HG02884 (cell line): ENCODE measurements at regions not wholly inside any gene's neighbourhood (a gene's known extent, or its start where the extent isn't known, plus 50 kb on each side); places are given as distances from the start of the nearest gene placed in this dataset.

Source experiments
- ATAC-seq: cut with Tn5 transposase; IDR thresholded peaks from one replicate; pipeline ENCODE4 v1.9.1; 2021; ENCODE audit warnings: mild to moderate bottlenecking, moderate library complexity; ENCODE audit not compliant: unreplicated experiment

DNA sequence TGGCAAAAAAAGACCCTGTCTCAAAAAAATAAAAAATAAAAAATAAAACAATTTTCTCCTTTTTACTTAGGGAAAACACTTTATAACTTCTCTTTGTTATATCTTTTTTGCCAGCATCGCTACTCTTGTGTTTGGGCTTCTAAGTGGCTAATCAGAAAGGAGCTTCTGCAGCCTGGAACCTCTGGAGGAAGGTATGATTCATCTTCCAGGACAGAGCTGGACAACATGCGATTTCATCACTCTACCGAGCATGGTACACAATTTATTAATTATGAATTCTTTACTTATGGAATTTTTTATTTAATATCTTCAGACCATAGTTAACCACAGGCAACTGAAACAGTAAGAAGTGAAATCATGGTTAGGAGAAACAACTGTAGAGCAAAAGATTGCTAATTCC, 1254.3 kb upstream of the AGA start:
- ATAC-seq = no peak

DNA sequence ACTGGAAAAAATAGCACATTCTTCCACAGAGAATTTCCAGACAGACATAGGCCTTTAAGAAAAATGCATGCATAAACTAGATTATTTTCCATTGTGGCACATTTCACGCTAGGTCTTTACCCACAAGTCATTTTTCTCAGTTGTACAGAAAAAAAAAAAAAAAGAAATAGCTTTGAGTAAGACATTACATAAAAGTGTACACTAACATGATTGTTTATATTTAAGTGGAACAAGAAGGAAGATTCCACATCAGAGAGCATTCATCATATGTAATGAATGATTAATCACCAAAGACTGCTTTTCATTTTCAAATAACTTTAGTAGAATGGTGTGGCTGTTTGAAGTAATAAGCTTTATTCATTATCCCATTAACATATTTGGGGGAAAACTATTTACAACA, 1270.2 kb upstream of the AGA start:
- no peak for ATAC-seq

DNA sequence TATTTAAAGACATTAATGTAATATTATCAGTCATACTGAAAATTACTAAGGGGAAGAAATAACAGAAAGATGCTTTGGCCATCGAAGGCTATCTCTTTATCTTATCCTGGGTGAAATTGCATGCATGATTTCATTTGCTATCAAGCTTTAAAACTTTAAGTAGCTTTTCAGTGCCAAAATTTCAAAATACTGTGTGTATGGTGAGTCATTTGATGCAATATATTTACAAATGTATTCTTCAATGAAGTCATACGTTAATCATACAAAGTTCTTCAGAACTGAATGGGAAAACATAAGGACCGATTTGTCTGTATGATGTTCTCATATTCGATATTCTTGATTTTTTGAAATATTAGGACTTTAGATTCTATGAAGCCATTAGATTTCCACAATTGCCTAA, 1295.8 kb upstream of the AGA start:
- no peak for ATAC-seq

- ATAC-seq = no peak
These were observed 1303.0 kb upstream of the AGA start for GRCh38 chr4:178745203-178745602.

GRCh38 chr4:178752954-178753525, 1310.8 kb upstream of the AGA start:
- no peak for ATAC-seq

GRCh38 chr4:178778496-178778895, 1336.3 kb upstream of the AGA start:
- no peak for ATAC-seq

GRCh38 chr4:178781779-178782178, 1339.5 kb upstream of the AGA start:
- ATAC-seq = no peak

- no peak for ATAC-seq
These were observed 1342.3 kb upstream of the AGA start for GRCh38 chr4:178784491-178784890.

DNA sequence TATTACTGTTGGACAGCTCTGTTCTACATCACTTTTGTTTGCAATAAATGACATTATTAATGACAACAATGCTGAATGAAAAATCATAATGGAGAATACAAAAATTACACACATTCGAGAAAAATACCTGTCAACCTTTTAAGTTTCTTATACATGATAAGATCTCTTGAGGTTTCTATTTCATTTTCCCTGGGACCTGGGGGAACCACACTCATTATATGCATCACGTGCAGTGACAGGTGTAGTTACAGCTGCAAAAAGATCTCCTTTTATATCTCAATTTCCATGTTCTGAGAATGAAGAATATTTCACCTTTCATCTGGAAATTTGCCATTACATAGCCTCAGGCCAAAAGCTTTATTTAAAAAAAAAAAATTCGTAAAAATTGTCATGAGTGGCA, 1347.0 kb upstream of the AGA start:
- ATAC-seq = no peak

GRCh38 chr4:178799204-178799603, 1357.0 kb upstream of the AGA start:
- no peak for ATAC-seq

DNA sequence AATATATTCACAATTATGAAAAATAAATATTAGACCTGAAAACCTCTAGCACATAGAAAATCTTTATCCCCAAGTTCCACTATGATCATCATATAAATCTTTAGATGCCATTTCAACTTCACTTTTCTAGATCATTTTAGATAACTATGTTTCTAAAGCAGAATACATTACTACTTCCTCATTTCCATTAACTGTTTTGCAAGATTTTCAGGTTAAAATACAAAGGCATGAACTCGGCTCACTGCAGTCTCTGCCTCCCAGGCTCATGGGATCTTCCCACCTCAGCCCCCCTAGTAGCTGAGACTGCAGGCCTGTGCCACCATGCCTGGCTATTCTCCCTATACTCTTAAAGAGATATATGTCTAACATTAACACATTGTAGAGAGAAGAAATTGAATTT, 1365.9 kb upstream of the AGA start:
- no peak for ATAC-seq

DNA sequence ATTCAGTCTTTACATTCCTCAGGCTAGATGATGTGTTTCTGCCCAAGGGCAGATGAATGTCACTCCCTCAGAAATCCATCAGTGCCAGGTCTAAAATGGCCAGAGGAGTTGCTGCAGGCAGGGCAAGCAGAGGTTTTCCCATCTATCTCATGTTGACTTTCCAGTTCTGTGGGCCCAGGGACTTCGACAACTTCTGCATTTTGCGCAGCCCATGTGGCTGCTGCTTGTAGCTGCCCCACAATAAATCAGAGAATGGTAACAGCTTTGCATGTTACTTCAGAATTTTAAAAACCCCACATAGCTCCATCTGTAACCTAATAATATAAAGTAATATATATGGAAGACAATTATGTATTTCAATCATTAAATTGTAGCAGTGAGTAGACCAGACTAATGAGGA, 1367.7 kb upstream of the AGA start:
- ATAC-seq = no peak

DNA sequence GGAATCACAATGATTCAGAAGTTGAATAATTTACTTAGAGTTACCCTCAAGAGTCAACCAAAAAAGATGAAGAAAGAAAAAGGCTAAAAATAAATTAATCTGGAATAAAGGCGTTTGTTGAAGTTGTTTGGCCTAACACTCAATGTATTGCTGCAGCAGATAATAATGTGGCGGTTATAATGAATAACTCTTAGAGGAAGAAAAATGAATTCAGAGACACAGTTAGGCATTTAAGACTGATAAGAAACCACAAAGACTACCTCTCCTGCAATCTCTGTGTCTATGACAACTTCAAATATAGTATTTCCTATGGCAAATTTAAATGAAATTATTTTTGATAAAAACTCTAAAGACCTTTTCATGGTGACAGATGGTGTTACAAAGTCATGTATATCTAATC, 1369.1 kb upstream of the AGA start:
- no peak for ATAC-seq

- no peak for ATAC-seq
These were observed 1370.6 kb upstream of the AGA start for GRCh38 chr4:178812866-178813265.

GRCh38 chr4:178814908-178815307, 1372.7 kb upstream of the AGA start:
- ATAC-seq = no peak

DNA sequence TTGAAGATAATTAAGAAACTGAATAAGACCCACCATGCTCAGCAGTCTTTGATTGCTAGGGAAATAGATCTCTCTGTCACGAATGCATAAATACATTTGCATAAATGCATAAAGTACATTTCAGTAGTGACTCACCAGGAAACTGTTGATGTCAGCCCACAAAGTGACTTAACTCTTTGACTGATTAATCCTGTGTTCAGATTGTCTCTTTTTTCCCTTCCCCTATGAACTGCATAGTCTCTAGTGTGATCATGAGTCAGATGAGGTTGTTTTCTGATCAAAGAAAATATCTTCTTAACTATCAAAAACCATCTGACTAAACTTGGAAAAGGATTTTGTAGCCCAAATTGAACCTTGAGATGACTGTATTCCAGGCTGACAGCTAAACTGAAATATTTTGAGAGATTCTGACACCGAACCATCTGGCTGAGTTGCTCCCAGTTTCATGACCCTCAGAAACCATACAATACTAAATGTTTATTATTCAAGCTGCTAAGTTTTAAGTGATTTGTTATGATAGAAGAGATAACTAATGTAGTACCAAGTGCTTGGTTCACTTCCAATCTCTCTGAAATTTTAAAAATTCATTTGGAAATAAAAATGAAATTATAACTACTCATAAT, 1381.5 kb upstream of the AGA start:
- no peak for ATAC-seq

DNA sequence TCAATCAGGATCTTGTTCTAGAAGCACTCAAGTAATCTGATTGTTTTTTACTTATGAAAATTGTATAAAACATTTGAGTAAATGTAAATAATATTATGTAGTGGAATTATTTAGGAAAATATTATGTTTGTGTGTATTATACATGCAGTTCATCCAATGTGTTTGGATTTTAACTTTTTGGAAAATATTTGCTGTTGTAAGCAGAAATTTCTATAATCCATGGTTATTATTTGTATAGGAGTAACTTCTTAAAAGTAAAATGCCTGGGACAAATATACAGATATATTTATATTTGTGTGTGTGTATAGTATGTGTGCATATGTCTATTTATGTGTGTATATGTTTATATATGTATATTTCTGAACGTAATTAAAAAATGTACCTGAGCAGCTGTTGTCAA, 1394.6 kb upstream of the AGA start:
- ATAC-seq = no peak

DNA sequence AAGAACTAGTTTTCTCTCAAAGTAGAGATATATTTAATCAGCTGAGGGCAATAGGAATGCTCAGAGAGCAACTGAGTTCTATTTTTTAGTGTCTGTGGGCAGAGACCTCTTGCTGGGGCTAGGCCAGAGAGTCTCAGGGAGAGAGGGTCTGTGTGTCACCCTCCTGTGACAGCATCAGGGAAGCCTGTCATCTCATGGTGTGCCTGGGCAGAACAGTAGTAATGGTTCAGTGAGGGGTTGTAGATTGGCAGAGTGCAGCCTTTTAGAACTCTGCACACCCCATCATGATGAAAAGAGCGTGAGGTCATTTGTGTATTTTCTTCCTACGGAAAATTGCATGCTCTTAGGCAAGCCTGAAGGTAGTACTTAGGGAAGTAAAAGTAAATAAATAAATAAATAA, 1396.5 kb upstream of the AGA start:
- no peak for ATAC-seq

DNA sequence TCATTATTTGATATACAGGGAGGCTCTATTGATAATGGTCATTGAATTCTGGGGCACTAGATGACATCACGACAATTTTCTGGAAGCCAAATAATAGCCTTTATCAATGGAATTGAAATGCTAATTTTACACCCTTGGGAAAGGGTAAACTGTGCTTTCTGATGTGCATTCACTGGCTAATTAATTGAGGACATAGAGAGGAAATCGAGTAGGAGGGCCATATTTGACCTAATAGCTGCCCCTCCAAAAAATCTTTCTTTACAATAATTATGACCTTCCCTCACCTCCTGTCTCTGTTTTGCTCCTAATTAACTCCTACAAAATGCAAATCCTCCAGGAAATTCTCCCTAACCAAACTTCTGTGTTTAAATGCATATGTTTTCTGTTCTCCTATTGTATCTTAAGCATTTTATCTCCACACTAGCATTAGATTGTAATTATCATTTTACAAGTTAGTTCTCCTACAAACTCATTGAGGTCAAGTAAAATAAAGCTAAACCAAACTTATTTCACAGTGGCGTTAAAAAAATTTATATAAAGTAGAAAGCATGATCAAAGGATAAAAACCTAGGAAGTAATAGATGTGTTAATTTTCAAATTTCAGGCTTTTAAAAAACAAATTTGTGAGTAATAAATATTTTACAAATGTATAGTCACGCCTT, 1414.0 kb upstream of the AGA start:
- ATAC-seq = no peak

DNA sequence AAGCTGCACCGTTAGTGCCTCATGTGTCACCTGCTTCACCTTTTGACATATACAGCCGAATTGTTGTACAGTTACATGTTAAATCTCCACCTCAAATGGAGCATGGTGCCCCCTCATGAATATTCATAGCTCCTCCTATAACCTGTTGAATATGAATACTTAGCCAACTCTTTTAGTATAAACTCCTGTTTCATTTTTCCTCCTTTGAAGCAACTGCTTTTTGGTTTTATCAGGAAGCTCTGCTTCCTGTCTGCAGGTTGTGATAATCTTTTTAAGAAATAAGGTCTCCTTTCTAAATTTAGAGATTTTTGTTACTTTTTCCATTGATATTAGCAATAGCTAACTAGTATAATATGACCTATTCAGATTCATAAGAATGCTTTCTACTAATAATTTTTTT, 1429.2 kb upstream of the AGA start:
- ATAC-seq = no peak

DNA sequence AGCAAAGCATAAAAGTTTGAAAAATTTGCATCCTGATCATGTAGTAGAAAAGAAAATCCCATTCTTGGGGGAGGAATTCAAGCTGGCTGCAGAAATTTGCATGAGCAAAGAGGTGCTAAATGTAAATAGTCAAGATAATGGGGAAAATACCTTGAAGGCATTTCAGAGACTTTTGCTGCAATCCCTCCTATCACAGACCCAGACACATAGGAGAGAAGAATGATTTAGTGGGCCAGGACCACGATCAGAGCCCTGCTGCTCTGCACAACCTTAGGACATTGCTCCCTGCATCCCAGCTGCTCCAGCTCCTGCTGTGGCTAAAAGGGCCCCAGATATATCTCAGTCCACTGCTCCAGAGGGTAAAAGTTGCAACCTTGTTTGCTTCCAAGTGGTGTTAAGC, 1439.7 kb upstream of the AGA start:
- no peak for ATAC-seq

GRCh38 chr4:178894126-178894525, 1451.9 kb upstream of the AGA start:
- ATAC-seq = no peak

- ATAC-seq = no peak
These were observed 1456.8 kb upstream of the AGA start for GRCh38 chr4:178899084-178899483.
